SK-N-SH (cell line): ENCODE measurements at regions not wholly inside any gene's neighbourhood (a gene's known extent, or its start where the extent isn't known, plus 50 kb on each side); places are given as distances from the start of the nearest gene placed in this dataset.

Source experiments
- CTCF ChIA-PET: fragments of 300-600, 350-600 bp; formaldehyde crosslinking; extraction: SDS; loops from one replicate; lab custom pipeline; 2021; lab: Yijun Ruan, JAX
- POLR2A ChIA-PET: fragments of 350-600 bp; sonication (Branson Sonifier 250); formaldehyde crosslinking; extraction: SDS; loops from one replicate; lab custom pipeline; 2020; ENCODE audit warnings: antibody characterized with exemption, inconsistent platforms; lab: Yijun Ruan, JAX
- DNase-seq: peaks from one replicate; pipeline ENCODE4 v3.0.0; 2012
- H2AFZ ChIP-seq: fragments of 200-600 bp; sonication (generic); 2 replicates; pipeline ENCODE4 v1.8.1; 2016; ENCODE audit warnings: antibody characterized with exemption, mild to moderate bottlenecking, low read depth
- H3F3A ChIP-seq: fragments of 200-600 bp; sonication (generic); replicated peaks from 2 replicates; pipeline ENCODE3; 2016; ENCODE audit warnings: antibody characterized with exemption, mild to moderate bottlenecking; ENCODE audit not compliant: insufficient read depth
- H3K27ac ChIP-seq, 2 experiments: fragments of 200-500 bp in 1 of 2; fragments of 200-600 bp in 1 of 2; sonication (Bioruptor generic) in 1 of 2; sonication (generic), shearing (Covaris generic) in 1 of 2; 2 replicates each; pipeline versions ENCODE4 v1.5.1 to v1.6.1; 2014 to 2016; ENCODE audit warnings: low read depth in 2 of 2, inconsistent platforms in 1 of 2, low read length in 1 of 2, mild to moderate bottlenecking in 1 of 2, mixed read lengths in 1 of 2
- H3K27me3 ChIP-seq: fragments of 200-600 bp; sonication (generic), shearing (Covaris generic); 2 replicates; pipeline ENCODE4 v1.6.1; 2016; ENCODE audit warnings: mixed run types; ENCODE audit not compliant: insufficient read depth
- H3K36me3 ChIP-seq, 2 experiments: fragments of 200-500 bp in 1 of 2; fragments of 200-600 bp in 1 of 2; sonication (Bioruptor generic) in 1 of 2; sonication (generic) in 1 of 2; replicated peaks in 1 of 2; 2 replicates each; pipeline versions ENCODE3 to v1.5.1; 2014 to 2016; ENCODE audit warnings: low read length in 1 of 2, mild to moderate bottlenecking in 1 of 2; ENCODE audit not compliant: insufficient read depth in 2 of 2, control insufficient read depth in 1 of 2
- H3K4me1 ChIP-seq, 2 experiments: fragments of 200-500 bp in 1 of 2; fragments of 200-600 bp in 1 of 2; sonication (Bioruptor generic) in 1 of 2; sonication (generic), shearing (Covaris generic) in 1 of 2; 2 replicates each; pipeline versions ENCODE4 v1.5.1 to v1.6.1; 2014 to 2016; ENCODE audit warnings: low read depth in 1 of 2, low read length in 1 of 2, mixed run types in 1 of 2; ENCODE audit not compliant: insufficient read depth in 2 of 2, control insufficient read depth in 1 of 2
- H3K4me2 ChIP-seq: fragments of 200-600 bp; sonication (generic), shearing (Covaris generic); 2 replicates; pipeline ENCODE4 v1.6.1; 2017; ENCODE audit warnings: mixed run types
- H3K4me3 ChIP-seq, 2 experiments: fragments of 200-500 bp in 1 of 2; fragments of 200-600 bp in 1 of 2; sonication (Bioruptor generic) in 1 of 2; sonication (generic), shearing (Covaris generic) in 1 of 2; 2 replicates each; pipeline versions ENCODE4 v1.5.1 to v1.8.1; 2014 to 2016; ENCODE audit warnings: low read depth in 2 of 2, inconsistent platforms in 1 of 2, low read length in 1 of 2, mild to moderate bottlenecking in 1 of 2, mixed read lengths in 1 of 2, moderate library complexity in 1 of 2
- H3K79me2 ChIP-seq: fragments of 200-600 bp; sonication (generic); 2 replicates; pipeline ENCODE4 v1.8.1; 2017; ENCODE audit warnings: mild to moderate bottlenecking; ENCODE audit not compliant: insufficient read depth
- H3K9ac ChIP-seq: fragments of 200-600 bp; sonication (generic); 2 replicates; pipeline ENCODE4 v1.6.1; 2017; ENCODE audit warnings: mixed run types
- H3K9me2 ChIP-seq: fragments of 200-600 bp; sonication (generic); 2 replicates; pipeline ENCODE4 v1.6.1; 2017; ENCODE audit warnings: mixed run types
- H3K9me3 ChIP-seq: fragments of 200-600 bp; sonication (generic); 2 replicates; pipeline ENCODE4 v1.6.1; 2017; ENCODE audit warnings: mixed run types, mild to moderate bottlenecking, moderate library complexity
- H4K20me1 ChIP-seq: fragments of 200-600 bp; sonication (generic); 2 replicates; pipeline ENCODE4 v1.6.1; 2017; ENCODE audit warnings: mild to moderate bottlenecking, mixed run types; ENCODE audit not compliant: insufficient read depth
- CTCF ChIP-seq: fragments of 200-600 bp; sonication (generic); IDR thresholded peaks from 2 replicates; pipeline ENCODE4 v1.6.1; 2017; ENCODE audit warnings: antibody characterized with exemption, mild to moderate bottlenecking, moderate library complexity
- ELF1 ChIP-seq: IDR thresholded peaks from 2 replicates; pipeline ENCODE4 v1.4.0; 2012
- IRF3 ChIP-seq: fragments of 150-350 bp; IDR thresholded peaks from 2 replicates; pipeline ENCODE4 v1.6.1; 2016; ENCODE audit warnings: mild to moderate bottlenecking, low read depth, low read length
- JUND ChIP-seq: IDR thresholded peaks from 2 replicates; pipeline ENCODE4 v1.4.0; 2012
- MAX ChIP-seq: IDR thresholded peaks from 2 replicates; pipeline ENCODE4 v1.4.0; 2012; ENCODE audit warnings: low read depth
- MEF2A ChIP-seq: IDR thresholded peaks from 2 replicates; pipeline ENCODE4 v1.4.0; 2012; ENCODE audit warnings: low read depth, borderline replicate concordance
- MXI1 ChIP-seq: IDR thresholded peaks from 2 replicates; pipeline ENCODE4 v1.6.1; 2012; ENCODE audit warnings: mild to moderate bottlenecking, low read depth, low read length, improper control_type of control experiment
- PBX3 ChIP-seq: IDR thresholded peaks from 2 replicates; pipeline ENCODE4; 2012
- RFX5 ChIP-seq: IDR thresholded peaks from 2 replicates; pipeline ENCODE4 v1.6.1; 2012; ENCODE audit warnings: mild to moderate bottlenecking, improper control_type of control experiment, low read length
- RXRA ChIP-seq: IDR thresholded peaks from 2 replicates; pipeline ENCODE4 v1.4.0; 2012; ENCODE audit warnings: low read depth, mild to moderate bottlenecking, borderline replicate concordance
- SIN3A ChIP-seq: IDR thresholded peaks from 2 replicates; pipeline ENCODE4 v1.6.1; 2012; ENCODE audit warnings: low read depth, mild to moderate bottlenecking, low read length, moderate library complexity, borderline replicate concordance
- SMC3 ChIP-seq: IDR thresholded peaks from 2 replicates; pipeline ENCODE4 v1.6.1; 2012; ENCODE audit warnings: low read depth, low read length, improper control_type of control experiment
- TAF1 ChIP-seq: IDR thresholded peaks from 2 replicates; pipeline ENCODE4 v1.6.1; 2012; ENCODE audit warnings: low read depth, mild to moderate bottlenecking, low read length, moderate library complexity, borderline replicate concordance
- TEAD4 ChIP-seq: IDR thresholded peaks from 2 replicates; pipeline ENCODE4 v1.4.0; 2012; ENCODE audit warnings: mild to moderate bottlenecking, borderline replicate concordance; ENCODE audit not compliant: insufficient read depth
- USF2 ChIP-seq: fragments of 150-350 bp; IDR thresholded peaks from 2 replicates; pipeline ENCODE4 v1.6.1; 2017; ENCODE audit warnings: antibody characterized with exemption, low read length, low read depth, borderline replicate concordance
- WGBS: methylation state at CpG from one replicate; pipeline ENCODE4 v1.1.6; 2017; ENCODE audit warnings: low lambda C conversion rate; 5-methylcytosine and 5-hydroxymethylcytosine counted together

- DNase-seq: no peak
- no peak overlapping the region for H3K4me3 ChIP-seq
- H3K36me3 ChIP-seq: no peaks in the 10 kb centered on the region
- no peaks in the 10 kb centered on the region for H3K4me1 ChIP-seq
- WGBS: 20% methylated on average over 2 of the region's 2 CpGs
- H2AFZ ChIP-seq: no peak overlapping the region
- ChIA-PET CTCF (interaction anchor here (1.6 kb wide), 1 partner anchor 184 kb away, joined by 3 read pairs; no protein-coding TSS in a partner anchor), POLR2A (no interaction called here)
- no peaks in the 10 kb centered on the region for H3K9me2 ChIP-seq
- H3K27ac ChIP-seq: no peak overlapping the region
- no peaks in the 10 kb centered on the region for H4K20me1 ChIP-seq
- H3K9ac ChIP-seq: no peak overlapping the region
- H3K4me2 ChIP-seq: no peak overlapping the region
- no peak for TF ChIP-seq SMC3
- TF ChIP-seq TEAD4: no peak
- TF ChIP-seq CTCF: no peak
- no peak for TF ChIP-seq RFX5
- TF ChIP-seq SIN3A: no peak
- TF ChIP-seq MXI1: no peak
- TF ChIP-seq ELF1: no peak
- TF ChIP-seq PBX3: no peak
- no peak for TF ChIP-seq MAX
- no peak for TF ChIP-seq IRF3
- no peak for TF ChIP-seq JUND
- TF ChIP-seq USF2: no peak
- no peak for TF ChIP-seq MEF2A
- TF ChIP-seq TAF1: no peak
- no peak for TF ChIP-seq RXRA
- H3K27me3 ChIP-seq: no peaks in the 10 kb centered on the region
- no peaks in the 10 kb centered on the region for H3K9me3 ChIP-seq
- H3K79me2 ChIP-seq: no peaks in the 10 kb centered on the region
- no peaks in the 10 kb centered on the region for H3F3A ChIP-seq
Observed at GRCh38 chr21:15408089-15408488, 321.7 kb upstream of the USP25 start.
